GM12801 (cell line): ENCODE measurements at regions not wholly inside any gene's neighbourhood (a gene's known extent, or its start where the extent isn't known, plus 50 kb on each side); places are given as distances from the start of the nearest gene placed in this dataset.

Experiments
- CTCF ChIP-seq: IDR thresholded peaks from one replicate; pipeline ENCODE4 v1.5.1; 2011; ENCODE audit warnings: control low read depth; ENCODE audit not compliant: insufficient read length; ENCODE audit errors: extremely low read depth

GRCh38 chr14:106694638-106695393 is 1168.4 kb downstream of the TMEM121 start:
- TF ChIP-seq CTCF = no peak

DNA sequence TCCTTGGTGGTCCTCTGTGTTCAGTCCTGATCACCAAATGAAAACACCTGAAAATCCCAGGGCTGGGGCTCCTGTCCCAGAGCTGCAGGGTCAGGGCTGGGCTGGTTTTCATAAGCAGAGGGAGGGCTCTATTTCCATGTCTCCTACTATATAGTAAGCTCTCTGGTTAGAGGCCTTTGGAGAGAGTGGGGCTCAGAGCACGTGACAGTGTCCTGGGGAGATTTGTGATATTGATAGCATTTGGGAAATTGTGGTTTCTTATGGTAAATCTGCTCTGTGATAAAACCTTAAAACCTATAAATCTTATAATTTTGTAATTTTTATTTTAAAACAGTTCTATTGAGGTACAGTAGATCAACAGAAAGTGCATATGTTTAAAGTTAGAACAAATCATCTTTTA is 1202.2 kb downstream of the TMEM121 start:
- TF ChIP-seq CTCF = no peak

DNA sequence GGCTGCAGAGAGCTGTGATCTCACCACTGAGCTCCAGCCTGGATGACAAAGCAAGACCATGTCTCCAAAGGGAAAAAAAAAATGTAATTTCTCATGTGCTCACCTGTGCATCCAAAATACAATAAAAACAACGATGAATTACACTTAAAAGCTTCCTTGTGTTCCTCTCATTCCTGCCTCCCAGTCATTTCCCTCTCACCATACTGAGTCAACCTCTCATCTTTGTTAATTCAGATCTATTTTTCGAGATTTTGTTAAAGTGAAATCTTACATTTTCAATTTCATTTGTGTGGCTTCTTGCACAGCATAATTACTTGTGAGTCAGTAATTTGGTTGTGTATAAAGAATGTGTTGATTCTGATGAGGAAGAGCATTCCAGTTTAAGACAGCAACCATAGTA is 1203.2 kb downstream of the TMEM121 start:
- TF ChIP-seq CTCF = no peak

- TF ChIP-seq CTCF = no peak
Measured at GRCh38 chr14:106733771-106734170, 1207.4 kb downstream of the TMEM121 start.

DNA sequence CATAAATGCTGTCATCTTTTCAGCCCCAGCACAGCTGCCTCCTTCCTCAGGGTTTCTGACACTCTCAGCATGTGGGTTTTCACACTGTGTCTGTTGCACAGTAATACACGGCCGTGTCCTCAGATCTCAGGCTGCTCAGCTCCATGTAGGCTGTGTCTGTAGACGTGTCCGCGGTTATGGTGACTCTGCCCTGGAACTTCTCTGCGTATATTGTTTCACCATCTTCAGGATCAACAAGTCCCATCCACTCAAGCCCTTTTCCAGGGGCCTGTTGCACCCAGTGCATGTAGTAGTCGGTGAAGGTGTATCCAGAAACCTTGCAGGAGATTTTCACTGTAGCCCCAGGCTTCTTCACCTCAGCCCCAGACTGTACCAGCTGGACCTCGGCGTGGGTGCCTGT is 1210.6 kb downstream of the TMEM121 start:
- TF ChIP-seq CTCF = no peak

DNA sequence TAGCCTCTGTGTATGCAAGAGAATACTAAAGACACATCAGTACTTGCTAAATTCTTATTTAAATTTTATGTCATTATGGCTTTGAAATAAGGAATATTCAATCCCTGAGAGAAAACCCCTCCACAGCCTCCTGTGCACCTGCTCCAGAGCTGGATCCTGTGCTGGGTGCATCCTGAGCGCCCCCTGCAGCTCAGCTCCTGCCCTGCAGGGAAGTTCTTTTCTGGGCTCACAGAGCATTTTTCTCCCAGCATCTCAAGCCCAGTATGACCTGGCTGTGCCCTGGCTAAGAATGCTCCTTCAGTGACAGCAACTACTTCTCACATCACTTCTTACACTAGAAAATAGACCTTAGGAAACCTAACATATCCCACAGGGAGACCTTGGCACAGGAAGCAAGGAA is 1211.7 kb downstream of the TMEM121 start:
- TF ChIP-seq CTCF = no peak

- TF ChIP-seq CTCF = no peak
Measured at GRCh38 chr14:106766145-106766544, 1239.8 kb downstream of the TMEM121 start.
